ENCODE measurements at regions not wholly inside any gene's neighbourhood (a gene's known extent, or its start where the extent isn't known, plus 50 kb on each side); places are given as distances from the start of the nearest gene placed in this dataset.

- TF ChIP-seq POLR2A (IDR thresholded peaks at IDR 0.05; ENCODE audit: low read depth, low read length) (no peak), POLR2AphosphoS5 (IDR thresholded peaks at IDR 0.05; ENCODE audit: low read depth, low read length) (no peak), TAF1 (IDR thresholded peaks at IDR 0.05; ENCODE audit: low read depth, low read length) (no peak), SPI1 (IDR thresholded peaks at IDR 0.05; ENCODE audit: low read depth, low read length) (no peak)
These were observed 416.4 kb downstream of the BRD1 start for GRCh38 chr22:49411236-49411635.

All from GM12891 (cell line).